ENCODE measurements at regions not wholly inside any gene's neighbourhood (a gene's known extent, or its start where the extent isn't known, plus 50 kb on each side); places are given as distances from the start of the nearest gene placed in this dataset.
A peak's percentile ranks its signal among the peaks of the same experiment; 100 is the strongest.

DNA sequence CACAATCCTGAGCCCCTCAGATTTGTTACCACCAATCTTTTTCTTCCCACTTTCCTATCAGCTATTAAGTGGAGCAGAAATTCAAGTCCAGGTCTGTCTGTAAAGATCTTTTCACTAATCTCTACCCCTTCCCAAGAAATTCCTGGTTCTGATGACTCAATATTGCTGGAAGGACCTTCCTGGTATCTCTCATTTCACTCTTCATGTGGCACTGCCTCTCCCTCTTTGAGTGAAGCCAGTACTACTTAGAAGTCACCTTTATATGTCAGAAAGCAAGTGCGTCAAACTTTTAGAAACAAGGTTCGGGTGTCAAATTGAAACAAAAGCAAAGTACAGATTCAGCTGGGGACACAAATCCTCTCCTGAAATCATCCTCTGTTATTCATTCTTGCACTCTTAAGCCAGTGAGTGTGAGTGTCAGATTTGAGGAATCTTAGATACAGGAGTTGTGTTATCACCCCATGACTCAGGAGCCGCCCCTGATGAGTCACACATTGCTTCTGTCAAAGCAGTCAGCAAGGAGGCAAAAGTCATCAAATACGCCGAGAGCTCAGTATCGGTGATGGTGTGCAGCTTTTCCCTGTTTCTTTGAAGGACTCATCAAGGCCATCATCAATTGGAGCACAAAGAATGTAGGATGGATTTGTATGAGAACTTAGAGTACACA, 313.0 kb downstream of the CETN3 start:
- TF ChIP-seq, protein P1, sequence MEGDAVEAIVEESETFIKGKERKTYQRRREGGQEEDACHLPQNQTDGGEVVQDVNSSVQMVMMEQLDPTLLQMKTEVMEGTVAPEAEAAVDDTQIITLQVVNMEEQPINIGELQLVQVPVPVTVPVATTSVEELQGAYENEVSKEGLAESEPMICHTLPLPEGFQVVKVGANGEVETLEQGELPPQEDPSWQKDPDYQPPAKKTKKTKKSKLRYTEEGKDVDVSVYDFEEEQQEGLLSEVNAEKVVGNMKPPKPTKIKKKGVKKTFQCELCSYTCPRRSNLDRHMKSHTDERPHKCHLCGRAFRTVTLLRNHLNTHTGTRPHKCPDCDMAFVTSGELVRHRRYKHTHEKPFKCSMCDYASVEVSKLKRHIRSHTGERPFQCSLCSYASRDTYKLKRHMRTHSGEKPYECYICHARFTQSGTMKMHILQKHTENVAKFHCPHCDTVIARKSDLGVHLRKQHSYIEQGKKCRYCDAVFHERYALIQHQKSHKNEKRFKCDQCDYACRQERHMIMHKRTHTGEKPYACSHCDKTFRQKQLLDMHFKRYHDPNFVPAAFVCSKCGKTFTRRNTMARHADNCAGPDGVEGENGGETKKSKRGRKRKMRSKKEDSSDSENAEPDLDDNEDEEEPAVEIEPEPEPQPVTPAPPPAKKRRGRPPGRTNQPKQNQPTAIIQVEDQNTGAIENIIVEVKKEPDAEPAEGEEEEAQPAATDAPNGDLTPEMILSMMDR (IDR thresholded peaks at IDR 0.05; ENCODE audit: extremely low read depth in 1 of 2, insufficient read depth in 1 of 2, low read depth in 1 of 2, low read length in 2 of 2) = no peak
- TF ChIP-seq POLR2A (IDR thresholded peaks at IDR 0.05; ENCODE audit: low read depth, low read length) (no peak), JUN (IDR thresholded peaks at IDR 0.05; ENCODE audit: borderline replicate concordance, insufficient read depth, insufficient read length, low read depth) (peak; percentile 58), POLR2AphosphoS5 (IDR thresholded peaks at IDR 0.05; ENCODE audit: insufficient read depth, low read depth, low read length) (no peak), FOS (IDR thresholded peaks at IDR 0.05; ENCODE audit: borderline replicate concordance, insufficient read depth, low read length) (peak; percentile 53)
- TF ChIP-seq, protein P2, sequence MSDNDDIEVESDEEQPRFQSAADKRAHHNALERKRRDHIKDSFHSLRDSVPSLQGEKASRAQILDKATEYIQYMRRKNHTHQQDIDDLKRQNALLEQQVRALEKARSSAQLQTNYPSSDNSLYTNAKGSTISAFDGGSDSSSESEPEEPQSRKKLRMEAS (IDR thresholded peaks at IDR 0.05; ENCODE audit: insufficient read depth, insufficient read length) = no peak
- ChIA-PET POLR2A (no interaction called here), CTCF (interaction anchor here (1.6 kb wide), 1 partner anchor 10 kb away, joined by 3 read pairs; no protein-coding TSS in a partner anchor)
- FAIRE-seq (peak; percentile 59), DNase-seq (ENCODE audit: low read depth, low spot score) (peak; percentile 47)
- no peaks in the 10 kb centered on the region for H3K27me3 ChIP-seq (ENCODE audit: control insufficient read depth in 2 of 2, insufficient read depth in 2 of 2, low read length in 2 of 2)
- H3K27ac ChIP-seq (ENCODE audit: insufficient read depth, low read depth, low read length) = no peak overlapping the region
- dilution Hi-C loops (cut with MboI; ENCODE audit: extremely low pct_ligation_motif_present, low sequenced_read_pairs) = no loop called here
- no peak overlapping the region for H2AFZ ChIP-seq (ENCODE audit: low read depth, low read length)
- no peaks in the 10 kb centered on the region for H3K79me2 ChIP-seq (ENCODE audit: control insufficient read depth, insufficient read depth, low read length)
- peaks cover 2% of the 10 kb centered on the region for H3K4me1 ChIP-seq (ENCODE audit: control insufficient read depth, extremely low read depth, insufficient read depth, low read length)
- H3K4me3 ChIP-seq (replicated peaks in 1 of 3; ENCODE audit: insufficient read depth in 1 of 3, low read depth in 1 of 3, low read length in 3 of 3) = no peak overlapping the region
- no peaks in the 10 kb centered on the region for H3K9me1 ChIP-seq (replicated peaks; ENCODE audit: control insufficient read depth, extremely low read depth, insufficient read depth, low read length)
- BruUV-seq (replicated peaks) = no TSS peak
- no peaks in the 10 kb centered on the region for H3K36me3 ChIP-seq (ENCODE audit: control insufficient read depth in 2 of 2, extremely low read depth in 1 of 2, insufficient read depth in 2 of 2, low read length in 2 of 2)
- no peak overlapping the region for H3K4me2 ChIP-seq (ENCODE audit: insufficient read depth, low read length)
- intact Hi-C loops (cut with micrococcal nuclease) = no loop called here
- no peaks in the 10 kb centered on the region for H3K9me3 ChIP-seq (replicated peaks; ENCODE audit: control insufficient read depth, insufficient read depth, low read length)
- H3K9ac ChIP-seq (replicated peaks; ENCODE audit: extremely low read depth, insufficient read depth, low read length) = no peak overlapping the region
- H4K20me1 ChIP-seq (replicated peaks; ENCODE audit: control insufficient read depth, extremely low read depth, insufficient read depth, low read length) = no peaks in the 10 kb centered on the region

Data from endothelial cell of umbilical vein (primary cell).